COLO668 (cell line): ENCODE measurements at regions not wholly inside any gene's neighbourhood (a gene's known extent, or its start where the extent isn't known, plus 50 kb on each side); places are given as distances from the start of the nearest gene placed in this dataset.
A peak's percentile ranks its signal among the peaks of the same experiment; 100 is the strongest.
"Not testable (repeated sequence)": the region's sequence is repeated elsewhere in the genome, so short reads cannot be mapped to it uniquely, and the experiment has no call there.

ENCODE experiments used
- DNase-seq: peaks from one replicate; lab custom pipeline; 2025; ENCODE audit not compliant: unreplicated experiment; lab: John Stamatoyannopoulos, UW

GRCh38 chr21:36207577-36208320 is 51.1 kb downstream of the DOP1B start:
- no peak for DNase-seq

GRCh38 chr21:36208326-36209013 is 51.8 kb downstream of the DOP1B start:
- no peak for DNase-seq

- peak; percentile 78 for DNase-seq
Observed at GRCh38 chr21:36209626-36210171, 53.1 kb downstream of the DOP1B start.

- DNase-seq, result no peak
Observed at GRCh38 chr21:36210779-36211659, 54.4 kb downstream of the DOP1B start.

- no peak for DNase-seq
Observed at GRCh38 chr21:36211660-36212512, 55.3 kb downstream of the DOP1B start.

GRCh38 chr21:36212513-36212780 is 55.8 kb downstream of the DOP1B start:
- no peak for DNase-seq

GRCh38 chr21:36214561-36214960 is 57.9 kb downstream of the DOP1B start:
- no peak for DNase-seq

GRCh38 chr21:36217743-36218142 is 61.1 kb downstream of the DOP1B start:
- no peak for DNase-seq

- DNase-seq, result no peak
Observed at GRCh38 chr21:36218691-36219090, 62.1 kb downstream of the DOP1B start.

- no peak for DNase-seq
Observed at GRCh38 chr21:36223451-36223850, 66.8 kb downstream of the DOP1B start.

- no peak for DNase-seq
Observed at GRCh38 chr21:36229181-36229580, 72.6 kb downstream of the DOP1B start.

- not testable (repeated sequence) for DNase-seq
Observed at GRCh38 chr21:36231444-36231843, 74.8 kb downstream of the DOP1B start.

- DNase-seq, result no peak
Observed at GRCh38 chr21:36232641-36233040, 76.0 kb downstream of the DOP1B start.

GRCh38 chr21:36235058-36235582 is 78.5 kb downstream of the DOP1B start:
- DNase-seq, result no peak

GRCh38 chr21:36236052-36236730 is 79.6 kb downstream of the DOP1B start:
- DNase-seq, result no peak

- no peak for DNase-seq
Observed at GRCh38 chr21:36237441-36237840, 80.8 kb downstream of the DOP1B start.

GRCh38 chr21:36239585-36239984 is 80.4 kb upstream of the MORC3 start:
- DNase-seq, result no peak

GRCh38 chr21:36241717-36242116 is 78.3 kb upstream of the MORC3 start:
- no peak for DNase-seq

GRCh38 chr21:36245115-36245514 is 74.9 kb upstream of the MORC3 start:
- no peak for DNase-seq

- no peak for DNase-seq
Observed at GRCh38 chr21:36245649-36246048, 74.3 kb upstream of the MORC3 start.
